WTC11 (cell line): ENCODE measurements at regions not wholly inside any gene's neighbourhood (a gene's known extent, or its start where the extent isn't known, plus 50 kb on each side); places are given as distances from the start of the nearest gene placed in this dataset.
"Not testable (repeated sequence)": the region's sequence is repeated elsewhere in the genome, so short reads cannot be mapped to it uniquely, and the experiment has no call there.

Source experiments
- ATAC-seq: fragments of 200-7000 bp; cut with Tn5 transposase; 2 replicates; pipeline ENCODE4 v1.10.0; 2021; ENCODE audit warnings: mild to moderate bottlenecking, moderate library complexity
- CTCF ChIA-PET: fragments of 300-600 bp; sonication (Branson Sonifier 250); formaldehyde crosslinking; loops from one replicate; lab custom pipeline; 2021; ENCODE audit warnings: antibody characterized with exemption; lab: Charles Lee
- POLR2A ChIA-PET: fragments of 350-600 bp; sonication (Branson Sonifier 250); formaldehyde crosslinking; loops from one replicate; lab custom pipeline; 2021; ENCODE audit warnings: antibody characterized with exemption; lab: Charles Lee
- DNase-seq: peaks from one replicate; pipeline ENCODE4 v3.0.0; 2021; ENCODE audit warnings: low spot score
- H3K27ac Mint-ChIP-seq: 2 replicates; pipeline ENCODE4 v1.8.0; 2021; ENCODE audit warnings: mixed read lengths
- H3K27me3 Mint-ChIP-seq: 2 replicates; pipeline ENCODE4 v1.8.0; 2021; ENCODE audit warnings: low read depth, mild to moderate bottlenecking, moderate library complexity, mixed read lengths
- H3K36me3 Mint-ChIP-seq: 2 replicates; pipeline ENCODE4 v1.8.0; 2021; ENCODE audit warnings: mixed read lengths
- H3K4me1 Mint-ChIP-seq: 2 replicates; pipeline ENCODE4 v1.8.0; 2022; ENCODE audit warnings: mixed read lengths
- H3K4me3 Mint-ChIP-seq: 2 replicates; pipeline ENCODE4 v1.8.0; 2021; ENCODE audit warnings: mild to moderate bottlenecking, moderate library complexity, mixed read lengths
- H3K9me3 Mint-ChIP-seq: 2 replicates; pipeline ENCODE4 v1.8.0; 2021; ENCODE audit warnings: mixed read lengths
- ATF3 ChIP-seq: sonication (generic); formaldehyde crosslinking; conservative IDR thresholded peaks from 2 replicates; pipeline ENCODE4 v1.8.1; 2022; ENCODE audit warnings: mild to moderate bottlenecking, missing genetic modification reagents
- CDX4 ChIP-seq: fragments of 250-450 bp; sonication (Bioruptor Pico); IDR thresholded peaks from 2 replicates; pipeline ENCODE4 v1.9.0; 2021; ENCODE audit warnings: moderate library complexity, mild to moderate bottlenecking, inconsistent platforms, borderline replicate concordance
- ETV6 ChIP-seq: sonication (generic); formaldehyde crosslinking; IDR thresholded peaks from 2 replicates; pipeline ENCODE4 v1.8.1; 2022; ENCODE audit warnings: mild to moderate bottlenecking, missing genetic modification reagents
- FOXK1 ChIP-seq: sonication (generic); formaldehyde crosslinking; IDR thresholded peaks from 2 replicates; pipeline ENCODE4 v1.8.0; 2022; ENCODE audit warnings: mild to moderate bottlenecking, moderate library complexity, missing genetic modification reagents
- GABPB1 ChIP-seq: sonication (generic); formaldehyde crosslinking; IDR thresholded peaks from 2 replicates; pipeline ENCODE4 v1.8.1; 2023; ENCODE audit warnings: mild to moderate bottlenecking, missing genetic modification reagents
- HMGA2 ChIP-seq: fragments of 250-450 bp; sonication (Bioruptor Pico); IDR thresholded peaks from 2 replicates; pipeline ENCODE4 v1.4.0; 2021; ENCODE audit warnings: mild to moderate bottlenecking, moderate library complexity
- MAX ChIP-seq: sonication (generic); formaldehyde crosslinking; IDR thresholded peaks from 2 replicates; pipeline ENCODE4 v1.8.0; 2022; ENCODE audit warnings: mild to moderate bottlenecking, missing genetic modification reagents
- MXD4 ChIP-seq: fragments of 250-450 bp; sonication (Bioruptor Pico); IDR thresholded peaks from 2 replicates; pipeline ENCODE4 v1.8.0; 2021; ENCODE audit warnings: mild to moderate bottlenecking, moderate library complexity, borderline replicate concordance
- NFATC4 ChIP-seq: fragments of 250-450 bp; sonication (Bioruptor Pico); IDR thresholded peaks from 2 replicates; pipeline ENCODE4 v1.9.0; 2021; ENCODE audit warnings: mild to moderate bottlenecking
- NR2C2 ChIP-seq: sonication (generic); formaldehyde crosslinking; IDR thresholded peaks from 2 replicates; pipeline ENCODE4 v1.8.0; 2022; ENCODE audit warnings: mild to moderate bottlenecking, missing genetic modification reagents
- TCF7 ChIP-seq: sonication (generic); formaldehyde crosslinking; IDR thresholded peaks from 2 replicates; pipeline ENCODE4 v1.8.0; 2022; ENCODE audit warnings: mild to moderate bottlenecking, low read depth, missing genetic modification reagents, moderate library complexity
- ZBTB21 ChIP-seq: sonication (generic); formaldehyde crosslinking; IDR thresholded peaks from 2 replicates; pipeline ENCODE4 v1.8.1; 2023; ENCODE audit warnings: mild to moderate bottlenecking, missing genetic modification reagents, borderline replicate concordance
- ZNF232 ChIP-seq: sonication (generic); formaldehyde crosslinking; IDR thresholded peaks from 2 replicates; pipeline ENCODE4 v1.8.0; 2022; ENCODE audit warnings: mild to moderate bottlenecking, missing genetic modification reagents
- TF ChIP-seq, protein P1 (sequence below): sonication (generic); formaldehyde crosslinking; IDR thresholded peaks from 2 replicates; pipeline ENCODE4 v1.8.1; 2023; ENCODE audit warnings: mild to moderate bottlenecking, missing genetic modification reagents, moderate library complexity
- TF ChIP-seq, protein P2 (sequence below): sonication (generic); formaldehyde crosslinking; IDR thresholded peaks from 2 replicates; pipeline ENCODE4 v1.8.0; 2022; ENCODE audit warnings: mild to moderate bottlenecking, missing genetic modification reagents
- TF ChIP-seq, protein P3 (sequence below): fragments of 250-450 bp; sonication (Bioruptor Pico); IDR thresholded peaks from 2 replicates; pipeline ENCODE4 v1.9.0; 2021; ENCODE audit warnings: mild to moderate bottlenecking, borderline replicate concordance
- TF ChIP-seq, protein P4 (sequence below): sonication (generic); formaldehyde crosslinking; IDR thresholded peaks from 2 replicates; pipeline ENCODE4 v1.8.0; 2022; ENCODE audit warnings: mild to moderate bottlenecking, missing genetic modification reagents

DNA sequence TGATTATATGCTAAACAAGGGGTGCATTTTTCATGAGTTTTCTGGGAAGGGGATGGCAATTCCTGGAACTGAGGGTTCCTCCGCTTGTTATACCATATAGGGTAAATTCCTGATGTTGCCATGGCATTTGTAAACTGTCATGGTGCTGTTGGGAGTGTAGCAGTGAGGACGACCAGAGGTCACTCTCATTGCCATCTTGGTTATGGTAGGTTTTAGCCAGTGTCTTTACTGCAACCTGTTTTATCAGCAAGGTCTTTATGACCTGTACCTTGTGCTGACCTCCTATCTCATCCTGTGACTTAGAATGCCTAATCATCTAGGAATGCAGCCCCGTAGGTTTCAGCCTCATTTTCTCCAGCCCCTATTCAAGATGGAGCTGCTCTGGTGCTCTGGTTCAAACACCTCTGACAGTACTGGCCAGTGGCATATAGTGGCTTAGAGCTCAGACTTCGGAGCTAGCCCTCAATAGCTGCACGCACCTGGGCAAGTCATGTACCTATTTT lies 154.2 kb upstream of the DPH6 start:
- H3K9me3 Mint-ChIP-seq, H3K27me3 Mint-ChIP-seq, ATAC-seq, H3K36me3 Mint-ChIP-seq, H3K27ac Mint-ChIP-seq, POLR2A ChIA-PET, DNase-seq, H3K4me3 Mint-ChIP-seq: not testable (repeated sequence)
- H3K4me1 Mint-ChIP-seq = peaks cover 40% of the 10 kb centered on the region
- CTCF ChIA-PET = interaction anchor here (1.5 kb wide), 1 partner anchor 52 kb away, joined by 5 read pairs; no protein-coding TSS in a partner anchor

DNA sequence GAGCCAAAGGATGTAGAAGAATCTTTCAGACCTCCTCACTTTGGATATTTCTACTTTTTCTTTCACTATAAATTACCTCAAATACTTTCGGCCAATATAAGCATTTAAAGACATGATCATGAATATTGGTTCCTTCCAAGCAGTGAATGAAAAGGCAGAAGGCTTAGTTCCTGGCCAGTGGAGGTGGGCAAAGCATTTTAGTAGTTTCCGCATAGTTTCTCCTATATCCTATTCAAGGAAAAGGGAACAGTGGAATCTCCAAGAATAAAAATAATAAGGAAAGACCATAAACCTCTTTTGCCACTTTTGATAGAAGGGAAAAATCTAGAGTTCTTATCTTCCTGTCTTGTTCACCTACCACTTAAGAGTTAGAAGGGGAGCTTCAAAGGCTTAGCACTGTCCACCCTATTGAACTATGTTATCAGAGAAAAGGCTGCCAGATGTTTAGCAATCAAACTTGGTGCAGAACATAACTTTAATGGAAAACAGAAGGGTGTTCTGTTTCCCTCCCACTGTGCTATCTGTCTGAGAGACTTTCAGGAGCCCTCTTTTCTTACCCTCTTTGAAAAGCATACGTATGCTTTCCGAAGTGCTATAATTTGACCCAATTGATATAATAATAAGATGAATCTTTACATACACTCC lies 155.6 kb upstream of the DPH6 start:
- H3K4me3 Mint-ChIP-seq = no peak overlapping the region
- no peaks in the 10 kb centered on the region for H3K36me3 Mint-ChIP-seq
- H3K4me1 Mint-ChIP-seq = peaks cover 53% of the 10 kb centered on the region
- H3K9me3 Mint-ChIP-seq = no peaks in the 10 kb centered on the region
- ATAC-seq = no peak
- CTCF ChIA-PET = no interaction called here
- no peak overlapping the region for H3K27ac Mint-ChIP-seq
- DNase-seq = no peak
- TF ChIP-seq, protein P1, sequence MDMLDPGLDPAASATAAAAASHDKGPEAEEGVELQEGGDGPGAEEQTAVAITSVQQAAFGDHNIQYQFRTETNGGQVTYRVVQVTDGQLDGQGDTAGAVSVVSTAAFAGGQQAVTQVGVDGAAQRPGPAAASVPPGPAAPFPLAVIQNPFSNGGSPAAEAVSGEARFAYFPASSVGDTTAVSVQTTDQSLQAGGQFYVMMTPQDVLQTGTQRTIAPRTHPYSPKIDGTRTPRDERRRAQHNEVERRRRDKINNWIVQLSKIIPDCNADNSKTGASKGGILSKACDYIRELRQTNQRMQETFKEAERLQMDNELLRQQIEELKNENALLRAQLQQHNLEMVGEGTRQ (CRISPR knock-in tag) = no peak
- TF ChIP-seq TCF7 (CRISPR knock-in tag) (no peak), ZBTB21 (CRISPR knock-in tag) (no peak), ETV6 (no peak), GABPB1 (CRISPR knock-in tag) (no peak)
- TF ChIP-seq, protein P2, sequence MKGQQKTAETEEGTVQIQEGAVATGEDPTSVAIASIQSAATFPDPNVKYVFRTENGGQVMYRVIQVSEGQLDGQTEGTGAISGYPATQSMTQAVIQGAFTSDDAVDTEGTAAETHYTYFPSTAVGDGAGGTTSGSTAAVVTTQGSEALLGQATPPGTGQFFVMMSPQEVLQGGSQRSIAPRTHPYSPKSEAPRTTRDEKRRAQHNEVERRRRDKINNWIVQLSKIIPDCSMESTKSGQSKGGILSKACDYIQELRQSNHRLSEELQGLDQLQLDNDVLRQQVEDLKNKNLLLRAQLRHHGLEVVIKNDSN = no peak
- TF ChIP-seq, all 79 proteins: peak for 0
- H3K27me3 Mint-ChIP-seq = no peaks in the 10 kb centered on the region
- POLR2A ChIA-PET = no interaction called here

- Mint-ChIP-seq H3K27me3 (no peaks in the 10 kb centered on the region), H3K27ac (no peak overlapping the region), H3K4me1 (peaks cover 40% of the 10 kb centered on the region), H3K4me3 (no peak overlapping the region), H3K36me3 (no peaks in the 10 kb centered on the region), H3K9me3 (no peaks in the 10 kb centered on the region)
- ChIA-PET POLR2A (no interaction called here), CTCF (no interaction called here)
- TF ChIP-seq MXD4 (no peak), ZNF232 (CRISPR knock-in tag) (no peak), FOXK1 (CRISPR knock-in tag) (no peak), NR2C2 (CRISPR knock-in tag) (no peak), NFATC4 (CRISPR knock-in tag) (no peak), HMGA2 (CRISPR knock-in tag) (no peak), ATF3 (CRISPR knock-in tag) (no peak), CDX4 (CRISPR knock-in tag) (no peak), MAX (CRISPR knock-in tag) (no peak)
- TF ChIP-seq, protein P3, sequence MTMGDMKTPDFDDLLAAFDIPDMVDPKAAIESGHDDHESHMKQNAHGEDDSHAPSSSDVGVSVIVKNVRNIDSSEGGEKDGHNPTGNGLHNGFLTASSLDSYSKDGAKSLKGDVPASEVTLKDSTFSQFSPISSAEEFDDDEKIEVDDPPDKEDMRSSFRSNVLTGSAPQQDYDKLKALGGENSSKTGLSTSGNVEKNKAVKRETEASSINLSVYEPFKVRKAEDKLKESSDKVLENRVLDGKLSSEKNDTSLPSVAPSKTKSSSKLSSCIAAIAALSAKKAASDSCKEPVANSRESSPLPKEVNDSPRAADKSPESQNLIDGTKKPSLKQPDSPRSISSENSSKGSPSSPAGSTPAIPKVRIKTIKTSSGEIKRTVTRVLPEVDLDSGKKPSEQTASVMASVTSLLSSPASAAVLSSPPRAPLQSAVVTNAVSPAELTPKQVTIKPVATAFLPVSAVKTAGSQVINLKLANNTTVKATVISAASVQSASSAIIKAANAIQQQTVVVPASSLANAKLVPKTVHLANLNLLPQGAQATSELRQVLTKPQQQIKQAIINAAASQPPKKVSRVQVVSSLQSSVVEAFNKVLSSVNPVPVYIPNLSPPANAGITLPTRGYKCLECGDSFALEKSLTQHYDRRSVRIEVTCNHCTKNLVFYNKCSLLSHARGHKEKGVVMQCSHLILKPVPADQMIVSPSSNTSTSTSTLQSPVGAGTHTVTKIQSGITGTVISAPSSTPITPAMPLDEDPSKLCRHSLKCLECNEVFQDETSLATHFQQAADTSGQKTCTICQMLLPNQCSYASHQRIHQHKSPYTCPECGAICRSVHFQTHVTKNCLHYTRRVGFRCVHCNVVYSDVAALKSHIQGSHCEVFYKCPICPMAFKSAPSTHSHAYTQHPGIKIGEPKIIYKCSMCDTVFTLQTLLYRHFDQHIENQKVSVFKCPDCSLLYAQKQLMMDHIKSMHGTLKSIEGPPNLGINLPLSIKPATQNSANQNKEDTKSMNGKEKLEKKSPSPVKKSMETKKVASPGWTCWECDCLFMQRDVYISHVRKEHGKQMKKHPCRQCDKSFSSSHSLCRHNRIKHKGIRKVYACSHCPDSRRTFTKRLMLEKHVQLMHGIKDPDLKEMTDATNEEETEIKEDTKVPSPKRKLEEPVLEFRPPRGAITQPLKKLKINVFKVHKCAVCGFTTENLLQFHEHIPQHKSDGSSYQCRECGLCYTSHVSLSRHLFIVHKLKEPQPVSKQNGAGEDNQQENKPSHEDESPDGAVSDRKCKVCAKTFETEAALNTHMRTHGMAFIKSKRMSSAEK (CRISPR knock-in tag) = no peak
- TF ChIP-seq, protein P4, sequence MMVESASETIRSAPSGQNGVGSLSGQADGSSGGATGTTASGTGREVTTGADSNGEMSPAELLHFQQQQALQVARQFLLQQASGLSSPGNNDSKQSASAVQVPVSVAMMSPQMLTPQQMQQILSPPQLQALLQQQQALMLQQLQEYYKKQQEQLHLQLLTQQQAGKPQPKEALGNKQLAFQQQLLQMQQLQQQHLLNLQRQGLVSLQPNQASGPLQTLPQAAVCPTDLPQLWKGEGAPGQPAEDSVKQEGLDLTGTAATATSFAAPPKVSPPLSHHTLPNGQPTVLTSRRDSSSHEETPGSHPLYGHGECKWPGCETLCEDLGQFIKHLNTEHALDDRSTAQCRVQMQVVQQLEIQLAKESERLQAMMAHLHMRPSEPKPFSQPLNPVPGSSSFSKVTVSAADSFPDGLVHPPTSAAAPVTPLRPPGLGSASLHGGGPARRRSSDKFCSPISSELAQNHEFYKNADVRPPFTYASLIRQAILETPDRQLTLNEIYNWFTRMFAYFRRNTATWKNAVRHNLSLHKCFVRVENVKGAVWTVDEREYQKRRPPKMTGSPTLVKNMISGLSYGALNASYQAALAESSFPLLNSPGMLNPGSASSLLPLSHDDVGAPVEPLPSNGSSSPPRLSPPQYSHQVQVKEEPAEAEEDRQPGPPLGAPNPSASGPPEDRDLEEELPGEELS (CRISPR knock-in tag) = no peak
- no peak for ATAC-seq
- DNase-seq = no peak
These were observed 157.1 kb upstream of the DPH6 start for GRCh38 chr15:35702946-35703495.
